NCI-H2029 treated with DMSO at 0.1 percent for 48 hours (cell line): ENCODE measurements at regions not wholly inside any gene's neighbourhood (a gene's known extent, or its start where the extent isn't known, plus 50 kb on each side); places are given as distances from the start of the nearest gene placed in this dataset.
"Not testable (repeated sequence)": the region's sequence is repeated elsewhere in the genome, so short reads cannot be mapped to it uniquely, and the experiment has no call there.

Experiments
- DNase-seq: peaks from one replicate; lab custom pipeline; 2025; lab: John Stamatoyannopoulos, UW

DNA sequence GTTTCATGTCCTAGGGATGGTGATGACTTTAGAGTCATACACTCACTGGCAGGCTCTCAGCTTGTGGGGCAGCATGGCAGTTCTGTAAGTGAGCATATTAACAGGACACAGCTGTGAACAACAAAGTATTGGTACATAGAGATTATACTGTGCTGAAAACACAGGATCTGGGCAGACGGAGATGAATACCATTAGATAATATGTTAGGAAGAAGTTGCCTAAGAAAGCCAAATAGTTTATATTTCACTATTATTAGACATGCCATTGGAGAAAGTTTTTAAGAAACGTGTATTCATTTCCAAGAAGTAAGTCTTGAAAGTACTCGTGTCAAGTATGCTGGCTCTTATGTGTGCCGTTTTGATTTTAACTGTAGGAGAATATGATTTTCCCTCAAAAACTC lies 274.5 kb downstream of the INHBA start:
- no peak for DNase-seq

GRCh38 chr7:41425926-41426325 lies 277.0 kb downstream of the INHBA start:
- DNase-seq, result no peak

DNA sequence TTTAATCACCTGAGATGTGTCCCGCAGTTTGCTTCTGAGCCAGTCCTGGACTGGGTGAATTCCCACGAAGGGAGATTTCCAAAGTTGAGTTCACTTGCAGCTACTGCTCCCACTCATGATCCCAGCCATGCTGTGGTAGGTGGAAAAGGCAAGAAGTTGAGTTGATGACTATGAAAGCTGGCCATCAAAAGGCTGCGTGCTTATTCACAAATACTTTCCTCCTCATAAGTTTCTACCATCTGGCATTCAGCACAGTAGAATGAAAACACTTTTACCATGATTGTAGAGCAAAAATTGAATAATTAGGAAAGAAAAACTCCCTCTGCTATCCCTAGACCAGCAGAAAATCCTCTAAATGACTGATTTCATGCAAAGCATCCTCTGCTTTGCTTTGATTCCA lies 281.8 kb downstream of the INHBA start:
- no peak for DNase-seq

DNA sequence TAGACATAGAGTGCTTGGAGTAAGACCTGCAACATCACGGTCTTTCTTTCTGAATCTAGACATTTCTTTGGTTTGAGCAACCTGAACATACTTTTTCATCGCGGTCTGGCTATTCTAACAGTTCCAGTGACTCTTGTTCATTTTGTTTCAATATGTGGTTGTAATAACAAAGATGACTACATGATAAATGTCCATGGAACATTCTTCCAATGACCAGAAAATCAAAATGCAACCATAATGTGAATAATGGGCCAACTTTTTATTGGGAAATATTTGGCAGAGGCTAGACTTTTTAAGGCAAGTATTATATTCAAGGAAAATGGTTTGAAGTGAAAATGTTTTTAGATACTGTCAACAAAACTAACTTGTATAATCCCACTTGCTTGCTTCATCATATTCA lies 282.5 kb downstream of the INHBA start:
- DNase-seq, result no peak

DNA sequence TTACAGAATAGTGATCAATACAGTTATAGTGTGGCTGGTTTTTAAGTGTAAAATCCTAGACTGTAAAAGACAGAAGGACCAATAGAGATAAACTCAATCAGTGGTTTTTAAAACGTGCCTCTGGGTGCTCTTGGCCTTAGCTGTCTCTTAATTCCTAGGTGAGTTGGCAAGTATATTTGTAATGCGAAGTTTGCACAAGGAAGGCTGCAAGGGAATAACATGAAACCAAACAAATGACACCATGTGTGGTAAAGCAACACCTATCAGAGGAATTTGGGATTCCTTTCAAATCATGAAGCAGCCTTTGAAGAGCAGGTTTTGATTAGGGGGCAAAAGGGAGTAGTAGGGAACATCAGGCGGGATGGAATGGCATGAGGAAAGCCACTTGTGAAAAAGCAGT lies 284.6 kb downstream of the INHBA start:
- no peak for DNase-seq

- DNase-seq, result no peak
These were observed 286.7 kb downstream of the INHBA start for GRCh38 chr7:41416208-41416595.

GRCh38 chr7:41415471-41416207 lies 287.3 kb downstream of the INHBA start:
- DNase-seq, result no peak

- DNase-seq, result no peak
These were observed 287.8 kb downstream of the INHBA start for GRCh38 chr7:41415051-41415450.

DNA sequence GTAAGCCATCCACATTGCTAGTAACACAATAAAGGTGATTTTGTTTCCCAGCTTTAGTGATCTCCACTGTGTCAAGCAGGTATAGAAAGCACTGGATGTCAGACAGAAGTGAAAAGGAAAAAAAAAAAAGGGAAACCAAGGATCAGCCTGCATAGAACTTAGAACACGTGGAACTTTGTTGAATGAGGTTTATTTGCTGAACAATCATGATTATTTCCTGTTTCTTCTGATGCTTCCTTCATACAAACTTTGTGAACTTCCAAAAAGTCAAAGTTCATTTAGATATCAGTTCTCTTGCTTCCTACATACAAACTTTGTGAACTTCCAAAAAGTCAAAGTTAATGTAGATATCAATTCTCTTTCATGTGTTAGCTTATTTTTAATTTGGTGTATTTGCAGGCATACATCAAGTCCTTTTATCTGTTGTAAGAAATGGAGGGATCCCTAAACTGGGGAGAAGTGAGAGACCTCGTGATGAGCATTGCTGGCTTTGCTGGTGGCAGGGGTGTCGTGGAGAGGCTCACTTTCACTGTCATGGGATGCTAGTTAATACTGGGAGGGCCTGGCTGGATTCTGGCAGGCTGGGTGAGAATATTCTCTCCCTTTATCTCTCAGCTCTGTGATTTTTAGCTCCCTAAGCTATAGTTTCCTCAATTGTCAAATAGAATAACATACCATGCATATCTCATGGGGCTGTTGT lies 298.4 kb downstream of the INHBA start:
- no peak for DNase-seq

DNA sequence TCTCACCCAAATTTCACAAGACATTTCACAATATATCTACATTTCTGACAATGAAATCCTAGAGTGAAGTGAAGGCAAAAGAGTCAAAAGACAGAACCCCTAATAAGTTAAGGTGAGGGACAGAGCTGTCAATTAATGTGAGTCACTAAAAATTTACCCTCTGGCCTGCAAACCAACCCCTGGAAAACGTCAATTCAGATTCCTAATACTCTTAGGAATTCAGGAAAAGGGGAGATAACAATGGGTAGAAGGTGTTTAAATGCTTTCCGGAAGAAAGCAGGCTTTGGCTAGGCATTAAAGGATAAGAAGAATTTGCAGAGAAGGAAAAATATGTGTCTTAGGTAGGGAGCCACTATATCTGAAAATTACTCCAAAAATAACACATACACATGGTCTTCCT lies 299.6 kb downstream of the INHBA start:
- DNase-seq, result no peak

GRCh38 chr7:41401833-41402232 lies 301.1 kb downstream of the INHBA start:
- DNase-seq, result no peak

DNA sequence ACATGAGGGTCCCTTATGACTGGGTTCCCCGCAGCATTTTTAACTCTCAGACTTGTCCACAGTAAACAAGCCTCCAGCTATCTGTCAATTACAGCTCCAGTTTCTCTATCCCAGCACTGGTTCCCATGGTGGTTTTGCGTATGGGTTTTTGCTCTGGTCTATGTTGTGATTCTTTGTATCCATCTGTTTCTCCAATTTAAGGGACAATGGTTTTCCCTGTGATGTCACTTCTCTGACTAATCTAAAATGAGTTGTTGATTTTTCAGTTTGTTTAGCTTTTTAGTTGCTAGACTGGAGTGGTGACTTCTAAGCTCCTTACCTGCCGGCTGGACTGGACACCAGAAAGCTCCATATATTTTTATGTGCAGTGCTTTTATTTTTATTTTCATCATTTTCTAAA lies 303.7 kb downstream of the INHBA start:
- no peak for DNase-seq

DNA sequence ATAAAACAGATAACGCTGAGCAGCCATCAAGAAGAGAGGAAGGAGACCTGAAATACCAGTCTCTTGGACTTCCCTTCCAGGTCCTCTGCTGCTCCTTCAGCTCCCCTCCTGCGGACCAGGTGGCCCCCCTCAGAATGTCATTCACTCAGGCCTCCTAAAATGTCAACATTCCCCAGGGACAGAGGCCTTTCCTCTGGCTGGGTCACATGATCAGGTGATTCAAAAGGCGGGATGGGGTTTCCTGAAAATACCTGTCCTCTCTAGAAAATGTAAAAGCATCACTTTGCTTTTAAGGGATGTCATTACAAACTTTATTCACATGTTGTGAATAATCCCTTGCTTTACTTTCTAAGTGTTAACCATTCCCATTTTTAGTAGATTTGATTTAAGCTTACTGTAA lies 311.1 kb downstream of the INHBA start:
- no peak for DNase-seq

- not testable (repeated sequence) for DNase-seq
These were observed 314.0 kb downstream of the INHBA start for GRCh38 chr7:41388933-41389332.

- no peak for DNase-seq
These were observed 316.9 kb downstream of the INHBA start for GRCh38 chr7:41385996-41386395.

- DNase-seq, result no peak
These were observed 318.5 kb downstream of the INHBA start for GRCh38 chr7:41384418-41384817.

GRCh38 chr7:41383596-41383995 lies 319.3 kb downstream of the INHBA start:
- no peak for DNase-seq

- DNase-seq, result no peak
These were observed 324.7 kb downstream of the INHBA start for GRCh38 chr7:41378156-41378555.

GRCh38 chr7:41375582-41375981 lies 327.3 kb downstream of the INHBA start:
- DNase-seq, result no peak

- DNase-seq, result no peak
These were observed 328.6 kb downstream of the INHBA start for GRCh38 chr7:41374150-41374848.

GRCh38 chr7:41367967-41368882 lies 334.7 kb downstream of the INHBA start:
- DNase-seq, result no peak

GRCh38 chr7:41351091-41351490 lies 351.8 kb downstream of the INHBA start:
- no peak for DNase-seq
